ENCODE measurements at regions not wholly inside any gene's neighbourhood (a gene's known extent, or its start where the extent isn't known, plus 50 kb on each side); places are given as distances from the start of the nearest gene placed in this dataset.

- no peak for TF ChIP-seq TCF7L2 (IDR thresholded peaks at IDR 0.05; ENCODE audit: borderline replicate concordance, extremely low read depth, insufficient read depth, insufficient read length)
- no peak for TF ChIP-seq EZH2phosphoT487 (IDR thresholded peaks at IDR 0.05; ENCODE audit: borderline replicate concordance)
- no peak for TF ChIP-seq JUND (IDR thresholded peaks at IDR 0.05)
- no peak for TF ChIP-seq YY1 (IDR thresholded peaks at IDR 0.05; ENCODE audit: extremely low read depth, insufficient replicate concordance, low read depth, low read length)
- no peak for TF ChIP-seq POLR2AphosphoS5 (IDR thresholded peaks at IDR 0.05; ENCODE audit: low read depth, low read length)
Observed at GRCh38 chr9:95643619-95644018, 126.8 kb upstream of the PTCH1 start (continued).

GRCh38 chr9:95642189-95642588, 125.4 kb upstream of the PTCH1 start:
- Histone ChIP-seq H3K9ac (ENCODE audit: low read length) (no peak overlapping the region), H3K79me2 (ENCODE audit: insufficient read depth, low read length) (no peaks in the 10 kb centered on the region), H4K20me1 (ENCODE audit: insufficient read depth) (no peaks in the 10 kb centered on the region), H3K9me2 (ENCODE audit: insufficient read depth) (no peaks in the 10 kb centered on the region), H3K4me3 (replicated peaks in 1 of 2; ENCODE audit: low read depth in 1 of 2, low read length in 2 of 2) (no peak overlapping the region), H3K36me3 (ENCODE audit: control insufficient read depth in 1 of 2, insufficient read depth in 2 of 2, low read length in 2 of 2) (no peaks in the 10 kb centered on the region), H3K27me3 (ENCODE audit: insufficient read depth, low read length) (no peaks in the 10 kb centered on the region), H3K4me2 (ENCODE audit: low read length) (no peak overlapping the region), H3K27ac (ENCODE audit: low read depth, low read length) (no peak overlapping the region), H3K4me1 (ENCODE audit: control insufficient read depth in 1 of 2, insufficient read depth in 2 of 2, low read length in 2 of 2) (no peaks in the 10 kb centered on the region), H3K9me3 (ENCODE audit: control insufficient read depth in 1 of 2, insufficient read depth in 1 of 2, low read depth in 1 of 2, low read length in 2 of 2) (no peaks in the 10 kb centered on the region), H2AFZ (ENCODE audit: low read depth, low read length, poor library complexity, severe bottlenecking) (no peak overlapping the region)
- ChIA-PET CTCF (no interaction called here), POLR2A (no interaction called here), RAD21 (ENCODE audit: low non-redundant PET in 1 of 2, low total read pairs in 2 of 2, uncharacterized antibody in 2 of 2, unreplicated experiment in 2 of 2) (no interaction called here)
- no TSS peak for BruUV-seq (replicated peaks)
- intact Hi-C loops (cut with micrococcal nuclease) = no loop called here
- no peak for DNase-seq (ENCODE audit: low read depth, low spot score)
- ATAC-seq = no peak
- TF ChIP-seq FOSL1 (IDR thresholded peaks at IDR 0.05; ENCODE audit: low read depth) (no peak), EZH2phosphoT487 (IDR thresholded peaks at IDR 0.05; ENCODE audit: borderline replicate concordance) (no peak), CEBPB (IDR thresholded peaks at IDR 0.05; ENCODE audit: low read depth) (no peak), ZFX (IDR thresholded peaks at IDR 0.05) (no peak), CBX3 (IDR thresholded peaks at IDR 0.05; ENCODE audit: low read depth) (no peak), REST (IDR thresholded peaks at IDR 0.05; ENCODE audit: low read depth) (no peak), SIN3A (IDR thresholded peaks at IDR 0.05; ENCODE audit: low read depth) (no peak), MAX (IDR thresholded peaks at IDR 0.05) (no peak), ZBTB33 (IDR thresholded peaks at IDR 0.05; ENCODE audit: extremely low read depth, insufficient replicate concordance, low read length) (no peak), SRF (IDR thresholded peaks at IDR 0.05; ENCODE audit: low read depth) (no peak), CTCF (IDR thresholded peaks at IDR 0.05 in 2 of 3, conservative IDR thresholded peaks at IDR 0.05 in 1 of 3; ENCODE audit: borderline replicate concordance in 1 of 3, insufficient read depth in 1 of 3, low read depth in 2 of 3, low read length in 2 of 3) (no peak), ELF1 (IDR thresholded peaks at IDR 0.05; ENCODE audit: borderline replicate concordance, low read depth) (no peak), POLR2AphosphoS5 (IDR thresholded peaks at IDR 0.05; ENCODE audit: low read depth, low read length) (no peak), SP1 (IDR thresholded peaks at IDR 0.05; ENCODE audit: low read depth) (no peak), POLR2A (IDR thresholded peaks at IDR 0.05; ENCODE audit: borderline replicate concordance, extremely low read depth, insufficient read depth, insufficient read length) (no peak), RAD21 (IDR thresholded peaks at IDR 0.05; ENCODE audit: low read depth) (no peak)
